GM18520 (cell line): ENCODE measurements at regions not wholly inside any gene's neighbourhood (a gene's known extent, or its start where the extent isn't known, plus 50 kb on each side); places are given as distances from the start of the nearest gene placed in this dataset.
"Not testable (repeated sequence)": the region's sequence is repeated elsewhere in the genome, so short reads cannot be mapped to it uniquely, and the experiment has no call there.

ENCODE experiments used
- ATAC-seq: cut with Tn5 transposase; IDR thresholded peaks from one replicate; pipeline ENCODE4 v1.9.1; 2021; ENCODE audit not compliant: unreplicated experiment

GRCh38 chr5:1958211-1959010 lies 75.7 kb upstream of the IRX4 start:
- ATAC-seq: no peak

- ATAC-seq: no peak
These were observed 72.9 kb upstream of the IRX4 start for GRCh38 chr5:1955586-1955985.

- not testable (repeated sequence) for ATAC-seq
These were observed 71.0 kb upstream of the IRX4 start for GRCh38 chr5:1953710-1954109.

- ATAC-seq: no peak
These were observed 69.8 kb upstream of the IRX4 start for GRCh38 chr5:1952444-1953099.

- no peak for ATAC-seq
These were observed 69.3 kb upstream of the IRX4 start for GRCh38 chr5:1952021-1952420.

- no peak for ATAC-seq
These were observed 68.6 kb upstream of the IRX4 start for GRCh38 chr5:1951165-1951816.

- ATAC-seq: no peak
These were observed 68.0 kb upstream of the IRX4 start for GRCh38 chr5:1950708-1951103.

- no peak for ATAC-seq
These were observed 67.5 kb upstream of the IRX4 start for GRCh38 chr5:1950096-1950707.

- no peak for ATAC-seq
These were observed 66.5 kb upstream of the IRX4 start for GRCh38 chr5:1949253-1949652.

- ATAC-seq: no peak
These were observed 66.0 kb upstream of the IRX4 start for GRCh38 chr5:1948663-1949191.

GRCh38 chr5:1948111-1948510 lies 65.4 kb upstream of the IRX4 start:
- no peak for ATAC-seq

- ATAC-seq: no peak
These were observed 64.1 kb upstream of the IRX4 start for GRCh38 chr5:1946776-1947175.

GRCh38 chr5:1946122-1946677 lies 63.5 kb upstream of the IRX4 start:
- no peak for ATAC-seq

GRCh38 chr5:1945606-1946005 lies 62.9 kb upstream of the IRX4 start:
- ATAC-seq: no peak

- no peak for ATAC-seq
These were observed 61.7 kb upstream of the IRX4 start for GRCh38 chr5:1944408-1944807.

- no peak for ATAC-seq
These were observed 60.8 kb upstream of the IRX4 start for GRCh38 chr5:1943481-1943880.

GRCh38 chr5:1942630-1943029 lies 59.9 kb upstream of the IRX4 start:
- no peak for ATAC-seq

- ATAC-seq: no peak
These were observed 59.4 kb upstream of the IRX4 start for GRCh38 chr5:1942158-1942557.

GRCh38 chr5:1939256-1939655 lies 56.5 kb upstream of the IRX4 start:
- ATAC-seq: no peak

- no peak for ATAC-seq
These were observed 55.7 kb upstream of the IRX4 start for GRCh38 chr5:1938310-1939000.

GRCh38 chr5:1937590-1937989 lies 54.9 kb upstream of the IRX4 start:
- no peak for ATAC-seq
